M059J (cell line): ENCODE measurements at regions not wholly inside any gene's neighbourhood (a gene's known extent, or its start where the extent isn't known, plus 50 kb on each side); places are given as distances from the start of the nearest gene placed in this dataset.
"Not testable (repeated sequence)": the region's sequence is repeated elsewhere in the genome, so short reads cannot be mapped to it uniquely, and the experiment has no call there.

ENCODE experiments used
- DNase-seq: peaks from one replicate; pipeline ENCODE4 v3.0.0-alpha.2; 2012; ENCODE audit warnings: low read depth

DNA sequence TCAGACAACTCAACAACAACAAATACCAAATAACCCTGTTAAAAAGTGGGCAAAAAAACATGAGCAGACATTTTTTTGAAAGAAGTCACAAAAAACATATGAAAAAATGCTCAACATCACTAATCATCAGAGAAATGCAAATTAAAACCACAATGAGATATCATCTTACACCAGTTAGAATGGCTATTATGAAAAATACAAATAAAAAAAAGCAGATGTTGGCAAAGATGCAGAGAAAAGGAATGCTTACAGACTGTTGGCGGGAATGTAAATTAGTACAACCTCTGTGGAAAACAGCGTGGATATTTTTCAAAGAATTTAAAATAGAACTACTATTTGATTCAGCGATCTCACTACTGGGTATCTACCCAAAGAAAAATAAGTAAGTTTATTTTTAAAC, 114.0 kb downstream of the SLC38A4 start:
- DNase-seq = peak; percentile 65

DNA sequence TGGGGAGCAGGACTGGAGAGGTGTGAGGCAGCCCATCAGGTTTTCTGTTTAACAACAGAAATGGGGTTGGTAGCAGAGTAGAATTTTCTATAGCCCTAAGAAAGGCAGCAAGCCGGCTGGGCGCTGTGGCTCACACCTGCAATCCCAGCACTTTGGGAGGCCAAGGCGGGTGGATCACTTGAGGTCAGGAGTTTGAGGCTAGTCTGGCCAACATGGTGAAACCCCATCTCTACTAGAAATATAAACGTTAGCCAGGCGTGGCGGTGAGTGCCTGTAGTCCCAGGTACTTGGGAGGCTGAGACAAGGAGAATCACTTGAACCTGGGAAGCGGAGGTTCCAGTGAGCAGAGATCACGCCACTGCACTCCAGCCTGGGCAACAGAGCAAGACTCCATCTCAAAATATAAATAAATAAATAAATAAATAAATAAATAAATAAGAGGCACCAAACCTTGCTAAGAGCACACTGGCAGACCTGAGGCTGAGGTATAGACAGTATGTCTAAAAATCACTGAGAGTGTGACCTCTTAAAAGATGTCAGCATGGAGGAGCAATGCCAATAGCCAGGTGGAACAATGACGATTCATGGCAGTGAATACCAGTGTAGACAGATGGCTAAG, 115.6 kb downstream of the SLC38A4 start:
- DNase-seq = no peak

DNA sequence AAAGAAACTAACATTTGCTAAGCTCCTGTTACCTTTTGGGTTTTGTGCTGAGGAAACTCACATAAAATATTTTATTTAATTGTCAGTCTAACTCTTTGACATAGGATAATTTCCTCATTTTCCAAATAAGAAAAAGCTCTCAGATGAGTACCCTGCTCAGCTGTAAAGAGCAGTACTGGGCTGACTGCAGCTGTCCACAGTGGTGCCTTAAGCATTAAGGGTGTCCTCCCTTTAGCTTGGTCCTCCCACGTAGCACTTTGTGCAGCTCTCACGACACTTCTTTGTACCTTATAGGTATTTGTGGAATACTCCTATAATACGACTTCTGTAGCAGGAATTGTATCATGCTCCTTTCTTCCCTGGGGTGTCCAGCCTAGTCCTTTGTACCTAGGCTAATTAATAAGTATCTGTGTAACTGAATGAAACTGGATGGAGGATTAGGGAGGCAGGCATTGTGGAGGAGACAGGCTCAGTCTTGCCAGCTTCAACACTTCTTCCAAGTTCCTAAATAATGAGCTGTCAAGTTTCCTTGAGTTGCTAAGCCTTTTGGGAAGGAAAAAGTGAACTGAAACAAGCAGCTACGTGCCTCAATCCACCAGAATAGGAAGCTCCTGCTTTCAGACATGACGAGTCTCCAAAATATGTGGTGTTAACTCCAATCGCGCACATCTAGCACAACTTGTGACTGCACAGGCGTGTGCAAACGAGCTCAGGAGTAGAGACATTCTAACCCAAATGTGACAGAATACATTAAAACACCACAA, 123.0 kb downstream of the SLC38A4 start:
- DNase-seq = peak; percentile 88

GRCh38 chr12:46701356-46701755, 124.4 kb downstream of the SLC38A4 start:
- peak; percentile 16 for DNase-seq

DNA sequence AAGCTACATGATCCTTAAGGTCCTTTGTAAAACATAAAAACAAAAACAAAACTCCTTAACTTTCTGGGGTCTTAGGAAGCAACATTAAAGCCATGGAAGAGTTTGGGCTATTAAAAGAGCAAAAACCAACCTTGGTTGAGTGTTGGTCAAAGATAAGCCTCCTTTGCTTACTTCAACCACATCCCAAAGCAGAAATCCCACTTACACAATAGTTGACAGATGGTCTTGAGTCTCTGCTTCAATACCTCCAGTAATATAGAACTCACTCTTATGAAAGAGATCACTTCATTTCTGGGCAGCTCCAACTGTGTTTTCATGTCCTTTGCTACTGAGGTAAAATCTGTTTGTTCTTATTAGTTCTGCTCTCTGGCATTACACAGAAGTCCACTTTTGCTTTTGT, 125.8 kb downstream of the SLC38A4 start:
- no peak for DNase-seq

DNA sequence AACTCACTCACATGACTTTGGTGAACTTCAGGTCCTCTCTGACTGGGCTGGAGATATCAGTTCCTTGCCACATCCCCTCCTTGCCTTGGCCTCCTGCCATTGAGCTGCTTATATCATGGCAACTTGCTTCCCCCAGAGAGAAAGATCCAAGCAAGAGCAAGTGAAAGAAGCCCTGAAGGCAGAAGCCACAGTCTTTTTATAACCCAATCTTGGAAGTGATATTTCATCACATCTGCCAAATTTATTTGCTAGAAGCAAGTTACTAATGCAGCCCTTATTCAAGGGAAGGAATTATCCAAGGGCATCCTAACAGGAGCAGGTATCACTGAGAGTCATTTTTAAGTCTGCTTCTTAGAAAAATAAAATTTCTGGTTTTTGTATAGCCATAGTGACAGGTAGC, 127.8 kb downstream of the SLC38A4 start:
- peak; percentile 49 for DNase-seq

DNA sequence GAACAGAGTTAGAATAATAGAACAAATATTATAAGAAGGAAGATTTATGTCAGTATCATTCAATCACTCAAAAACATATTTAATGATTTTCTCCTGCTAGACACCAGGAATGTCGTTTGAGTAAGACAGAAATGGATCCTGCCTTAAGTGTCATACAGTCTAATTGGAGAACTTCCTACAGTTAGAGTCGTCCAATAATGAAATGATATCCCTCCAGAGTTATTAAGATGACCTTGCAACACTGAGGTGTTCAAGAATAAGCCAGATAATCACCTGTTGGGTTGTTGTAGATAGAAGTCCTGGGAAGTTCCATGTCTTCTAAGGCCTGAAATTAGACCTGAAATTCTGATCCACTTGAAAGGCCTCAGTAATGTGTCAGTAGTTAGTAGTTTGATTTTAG, 132.3 kb downstream of the SLC38A4 start:
- DNase-seq = no peak

DNA sequence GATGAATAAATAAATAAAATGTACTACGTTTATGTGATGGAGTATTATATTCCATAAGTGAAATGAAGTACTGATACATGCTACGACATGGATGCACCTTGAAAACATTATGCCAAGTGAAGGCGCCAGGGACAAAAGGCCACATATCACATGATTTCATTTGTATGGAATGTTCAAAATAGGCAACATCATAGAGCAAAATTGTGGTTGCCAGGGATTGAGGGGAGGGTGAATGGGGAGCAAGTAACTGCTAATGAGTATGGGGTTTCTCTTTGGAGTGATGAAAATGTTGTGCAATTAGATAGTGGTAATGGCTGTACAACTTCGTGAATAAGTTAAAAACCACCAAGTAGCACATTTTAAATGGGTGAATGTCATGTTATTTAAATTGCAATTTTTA, 132.8 kb downstream of the SLC38A4 start:
- DNase-seq = peak; percentile 11

DNA sequence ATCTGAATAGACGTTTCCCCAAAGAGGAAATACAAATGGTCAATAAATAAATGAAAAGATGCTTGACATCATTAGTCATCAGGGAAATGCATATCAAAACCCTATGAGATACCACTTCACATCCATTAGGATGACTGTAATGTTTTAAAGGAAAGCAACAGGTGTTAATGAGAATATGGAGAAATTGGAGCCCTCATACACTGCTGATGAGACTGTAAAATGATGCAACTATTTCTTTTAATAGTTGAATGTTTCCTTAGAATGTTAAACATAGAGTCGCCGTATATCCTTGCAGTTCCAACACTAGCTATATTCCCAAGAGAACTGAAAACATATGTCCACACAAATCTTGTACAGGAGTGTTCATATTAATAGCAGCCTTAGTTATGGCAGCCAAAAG, 133.2 kb downstream of the SLC38A4 start:
- DNase-seq = no peak

- DNase-seq = no peak
Observed at GRCh38 chr12:46686267-46686942, 139.4 kb downstream of the SLC38A4 start.

DNA sequence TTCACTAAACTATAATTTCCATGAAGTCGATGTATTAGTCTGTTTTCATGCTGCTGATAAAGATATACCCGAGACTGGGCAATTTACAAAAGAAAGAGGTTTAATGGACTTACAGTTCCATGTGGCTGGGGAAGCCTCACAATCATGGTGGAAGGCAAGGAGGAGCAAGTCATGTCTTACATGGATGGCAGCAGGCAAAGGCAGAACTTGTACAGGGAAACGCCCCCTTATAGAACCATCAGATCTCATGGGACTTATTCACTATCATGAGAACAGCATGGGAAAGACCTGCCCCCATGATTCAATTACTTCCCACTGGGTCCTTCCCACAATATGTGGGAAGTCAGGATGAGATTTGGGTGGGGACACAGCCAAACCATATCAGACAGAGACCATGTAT, 141.6 kb downstream of the SLC38A4 start:
- DNase-seq = not testable (repeated sequence)

DNA sequence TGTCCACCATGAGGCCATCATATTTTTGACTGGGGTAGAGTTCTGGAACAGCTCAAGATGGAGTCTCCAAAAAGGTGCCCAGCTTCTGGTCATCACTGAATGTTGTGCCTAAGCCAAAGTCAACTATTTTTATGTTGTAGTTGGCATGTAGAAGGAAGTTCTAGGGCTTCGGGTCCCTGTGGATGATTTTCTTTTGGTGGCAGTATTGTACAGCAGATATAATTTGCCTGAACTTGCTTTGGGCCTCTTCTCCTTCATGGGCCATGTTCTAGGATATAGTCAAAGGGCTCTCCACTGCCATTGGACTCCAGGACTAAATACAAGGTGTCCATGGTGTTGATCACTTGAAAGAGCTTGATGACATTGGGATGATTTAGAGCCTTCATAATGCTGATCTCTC, 143.6 kb downstream of the SLC38A4 start:
- DNase-seq = no peak

DNA sequence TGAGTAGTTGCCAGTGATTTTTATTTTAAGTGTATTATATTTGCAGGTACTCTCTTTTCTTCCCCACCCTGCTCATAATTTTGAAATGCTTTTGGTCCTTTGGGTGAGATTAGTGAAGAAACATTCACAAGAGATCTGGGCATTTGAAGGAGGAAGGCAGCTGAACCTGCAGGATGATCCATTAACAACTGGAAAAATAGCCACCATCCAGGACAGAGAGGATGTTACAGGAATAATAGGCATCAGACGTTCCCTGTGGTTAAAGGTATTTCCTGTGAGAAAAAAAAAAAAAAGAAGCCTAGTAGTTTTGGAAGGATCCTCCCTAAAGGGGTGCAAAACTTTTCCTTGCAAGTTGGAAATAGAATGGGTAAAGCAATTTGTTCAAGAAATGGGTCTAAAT, 145.3 kb downstream of the SLC38A4 start:
- no peak for DNase-seq

DNA sequence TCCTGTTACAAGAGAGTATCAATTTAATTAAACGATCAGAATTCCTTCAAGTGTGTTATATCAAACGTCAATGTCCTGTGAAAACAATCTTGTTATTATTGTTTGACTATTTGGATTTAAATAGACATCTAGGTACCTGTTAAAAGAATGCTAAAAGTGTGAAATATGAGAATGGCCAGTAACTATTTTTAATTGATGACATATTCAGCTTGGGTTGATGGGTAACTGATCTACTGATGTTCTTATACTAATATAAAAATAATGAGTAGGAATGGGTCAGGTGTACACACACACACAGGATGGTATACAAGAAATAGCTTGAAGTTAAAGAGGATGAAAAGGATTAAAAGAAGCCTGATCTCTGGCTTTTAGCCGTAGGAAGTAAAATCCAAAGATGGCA, 146.0 kb downstream of the SLC38A4 start:
- no peak for DNase-seq

DNA sequence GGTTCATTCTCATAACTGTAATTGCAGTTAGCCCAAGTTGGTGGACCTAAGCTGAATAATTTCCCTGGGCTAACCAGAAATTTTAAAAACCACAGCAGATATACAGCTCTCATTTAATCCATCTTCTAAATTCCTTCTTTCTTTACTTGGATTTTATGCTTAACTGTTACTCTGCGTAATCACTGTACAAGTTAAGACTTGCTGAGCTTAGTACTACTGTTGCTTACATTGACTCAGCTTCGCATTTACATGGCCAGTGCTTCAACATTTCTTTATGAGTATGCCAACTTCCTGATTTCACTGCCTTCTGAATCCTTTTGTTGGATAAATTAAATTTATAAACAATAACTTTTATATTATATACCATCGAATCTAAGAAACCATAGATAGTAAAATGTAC, 147.4 kb downstream of the SLC38A4 start:
- no peak for DNase-seq

DNA sequence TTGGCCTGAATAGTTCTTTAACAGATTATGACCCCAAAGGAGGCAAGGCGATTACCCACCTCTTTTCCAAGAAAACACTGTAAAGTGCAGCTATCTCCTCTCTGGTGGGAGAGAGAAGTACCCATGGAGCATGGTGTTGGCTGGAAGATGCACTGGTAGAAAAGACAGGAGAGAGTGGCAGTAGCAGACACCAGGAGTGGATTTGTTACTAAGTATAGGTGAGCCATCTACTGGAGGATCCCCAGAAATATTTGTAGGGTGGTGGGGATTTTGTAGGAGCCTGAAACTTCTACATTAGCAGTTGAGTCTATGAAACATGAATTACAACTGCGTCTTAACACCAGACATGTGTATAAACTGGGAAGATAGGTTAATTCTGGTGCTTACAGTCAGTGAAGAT, 148.0 kb downstream of the SLC38A4 start:
- peak; percentile 59 for DNase-seq

DNA sequence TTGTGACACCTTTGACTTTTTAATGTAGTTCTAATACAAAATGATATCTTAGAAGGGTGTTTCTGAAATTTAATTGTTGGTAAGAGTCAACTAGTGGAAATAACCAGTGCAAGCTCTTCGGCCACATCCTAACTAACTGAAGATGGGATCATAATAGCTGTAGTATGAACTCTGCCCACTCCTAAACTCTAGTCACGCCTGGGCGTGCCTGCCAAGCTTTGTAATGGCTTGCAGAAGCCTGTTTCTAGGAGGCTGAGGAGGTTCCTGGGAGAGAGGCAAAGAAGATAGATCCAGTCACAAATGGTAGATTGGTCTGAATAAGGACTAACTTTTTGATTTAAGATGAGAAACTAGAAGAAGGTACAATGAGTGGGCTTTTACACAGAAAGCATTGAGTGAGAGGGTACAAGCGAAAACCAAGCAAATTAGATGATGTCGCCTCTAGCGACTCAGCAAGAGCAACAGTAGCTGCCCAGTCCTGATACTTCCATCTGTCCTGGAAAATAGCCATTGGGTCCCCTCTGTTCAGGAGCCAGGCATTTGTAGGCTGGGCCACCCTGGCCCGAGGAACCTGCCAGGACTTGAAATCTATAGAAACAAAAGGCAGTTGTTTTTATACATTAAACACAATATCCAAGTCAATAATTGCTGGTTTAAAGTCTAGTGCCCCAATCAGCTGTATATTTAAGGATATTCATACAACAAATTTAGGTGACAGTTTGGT, 148.8 kb downstream of the SLC38A4 start:
- DNase-seq = no peak

DNA sequence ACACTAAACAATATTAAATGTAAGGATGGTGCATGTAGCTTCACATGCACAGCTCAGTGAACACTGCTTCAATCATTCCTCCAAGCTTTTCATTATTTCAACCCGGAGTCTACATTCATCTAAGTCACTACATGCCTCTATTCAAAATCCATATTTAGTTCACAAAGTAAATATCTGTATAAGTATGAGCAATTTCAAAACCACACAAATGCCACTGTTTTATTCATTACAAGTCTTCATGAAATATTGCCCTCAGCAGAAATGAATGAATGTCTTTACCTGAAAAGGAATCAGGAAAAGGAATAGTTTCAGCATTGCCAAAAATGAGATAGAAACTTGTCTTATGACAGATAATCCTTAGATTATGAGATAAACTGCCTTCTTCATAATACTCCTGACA, 149.4 kb downstream of the SLC38A4 start:
- DNase-seq = no peak

DNA sequence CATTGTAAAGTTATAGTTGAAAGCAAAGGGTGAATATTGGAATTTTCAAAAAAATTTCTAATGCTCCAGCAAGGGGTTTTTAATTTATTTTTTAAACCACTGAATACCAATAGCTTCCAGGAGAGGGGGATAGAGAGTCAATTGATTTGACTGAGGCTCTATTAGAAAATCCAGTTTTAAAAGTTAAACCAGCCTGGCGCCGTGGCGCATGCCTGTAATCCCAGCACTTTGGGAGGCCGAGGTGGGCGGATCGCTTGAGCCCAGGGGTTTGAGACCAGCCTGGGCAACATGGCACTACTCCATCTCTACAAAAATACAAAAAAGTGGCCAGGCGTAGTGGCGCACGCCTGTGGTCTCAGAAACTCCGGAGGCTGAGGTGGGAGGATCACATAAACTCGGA, 150.1 kb downstream of the SLC38A4 start:
- peak; percentile 32 for DNase-seq

DNA sequence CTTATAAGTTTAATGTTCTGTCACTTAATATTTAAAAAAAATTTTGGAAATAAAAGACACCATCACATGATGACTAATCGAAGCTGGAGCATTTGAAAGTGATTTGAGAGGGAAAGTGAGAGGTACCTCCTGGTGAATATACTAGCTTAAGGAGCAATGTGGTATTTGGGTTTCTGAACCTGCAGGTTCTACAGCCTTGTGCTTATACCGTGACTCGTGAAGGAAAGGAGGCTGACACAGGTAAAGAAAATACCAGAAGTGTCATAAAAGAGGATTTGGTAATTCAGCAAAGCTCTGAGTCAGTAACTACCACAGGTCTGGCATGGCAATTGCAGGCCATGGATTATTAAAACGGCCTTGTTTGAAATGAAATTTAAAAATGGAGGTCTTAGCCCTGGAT, 151.0 kb downstream of the SLC38A4 start:
- peak; percentile 34 for DNase-seq

GRCh38 chr12:46674129-46674528, 151.7 kb downstream of the SLC38A4 start:
- no peak for DNase-seq

DNA sequence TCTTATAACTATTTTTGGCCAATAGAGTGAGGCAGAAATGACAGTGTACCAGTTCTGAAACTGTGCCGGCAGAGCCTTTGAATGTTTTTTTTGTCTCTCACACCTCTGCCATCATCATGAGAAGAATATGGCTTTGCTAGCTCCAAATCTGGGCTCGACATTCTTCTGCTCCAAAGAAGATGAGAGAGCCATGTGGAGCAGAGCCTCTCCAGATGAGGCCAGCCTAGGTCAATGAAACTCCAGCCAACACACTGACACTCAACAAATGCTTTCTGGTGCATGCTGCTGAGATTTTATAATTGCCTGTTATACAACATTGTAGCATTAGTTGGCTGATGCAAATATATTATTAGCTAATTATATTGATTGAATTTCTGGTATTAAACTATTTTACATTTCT, 154.7 kb downstream of the SLC38A4 start:
- no peak for DNase-seq

DNA sequence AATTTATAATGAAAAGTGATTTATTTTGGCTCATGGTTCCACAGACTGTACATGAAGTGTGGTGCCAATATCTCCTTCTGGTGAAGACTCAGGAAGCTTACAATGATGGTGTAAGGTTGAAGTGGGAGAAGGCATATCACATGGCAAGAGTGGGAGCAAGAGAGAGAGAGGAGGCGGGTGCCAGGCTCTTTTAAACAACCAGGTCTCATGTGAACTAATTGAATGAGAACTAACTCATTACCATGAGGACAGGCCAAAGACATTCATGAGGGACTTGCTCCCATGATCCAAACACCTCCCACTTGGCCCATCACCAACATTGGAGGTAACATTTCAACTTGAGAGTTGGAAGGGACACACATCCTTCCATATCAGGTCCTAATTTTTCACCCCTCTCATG, 155.2 kb downstream of the SLC38A4 start:
- no peak for DNase-seq
